ENCODE measurements at regions not wholly inside any gene's neighbourhood (a gene's known extent, or its start where the extent isn't known, plus 50 kb on each side); places are given as distances from the start of the nearest gene placed in this dataset.

DNA sequence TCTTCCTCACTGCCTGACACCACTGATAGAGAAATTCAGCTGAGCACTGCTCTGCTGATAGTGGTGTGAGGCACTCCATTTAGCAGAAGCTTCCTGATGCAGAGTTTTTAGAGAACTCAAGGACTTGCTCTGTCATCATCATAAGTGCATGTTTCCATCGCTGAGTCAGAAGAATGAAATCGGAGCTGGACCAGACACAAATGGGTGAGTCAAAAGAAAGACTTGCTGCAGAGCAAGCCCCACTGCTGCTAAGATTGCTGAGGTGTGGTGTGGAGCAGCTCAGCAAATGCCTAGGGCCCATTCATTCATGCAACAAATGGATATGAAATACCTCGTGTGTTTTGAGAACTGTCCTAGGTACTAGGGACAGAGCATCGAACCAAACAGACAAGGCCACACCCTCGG, 410.2 kb upstream of the SLC30A5 start:
- no peak for TF ChIP-seq EZH2 (IDR thresholded peaks at IDR 0.05; ENCODE audit: borderline replicate concordance, insufficient read depth, low read depth, low read length, poor library complexity, severe bottlenecking)
- TF ChIP-seq, protein P1, sequence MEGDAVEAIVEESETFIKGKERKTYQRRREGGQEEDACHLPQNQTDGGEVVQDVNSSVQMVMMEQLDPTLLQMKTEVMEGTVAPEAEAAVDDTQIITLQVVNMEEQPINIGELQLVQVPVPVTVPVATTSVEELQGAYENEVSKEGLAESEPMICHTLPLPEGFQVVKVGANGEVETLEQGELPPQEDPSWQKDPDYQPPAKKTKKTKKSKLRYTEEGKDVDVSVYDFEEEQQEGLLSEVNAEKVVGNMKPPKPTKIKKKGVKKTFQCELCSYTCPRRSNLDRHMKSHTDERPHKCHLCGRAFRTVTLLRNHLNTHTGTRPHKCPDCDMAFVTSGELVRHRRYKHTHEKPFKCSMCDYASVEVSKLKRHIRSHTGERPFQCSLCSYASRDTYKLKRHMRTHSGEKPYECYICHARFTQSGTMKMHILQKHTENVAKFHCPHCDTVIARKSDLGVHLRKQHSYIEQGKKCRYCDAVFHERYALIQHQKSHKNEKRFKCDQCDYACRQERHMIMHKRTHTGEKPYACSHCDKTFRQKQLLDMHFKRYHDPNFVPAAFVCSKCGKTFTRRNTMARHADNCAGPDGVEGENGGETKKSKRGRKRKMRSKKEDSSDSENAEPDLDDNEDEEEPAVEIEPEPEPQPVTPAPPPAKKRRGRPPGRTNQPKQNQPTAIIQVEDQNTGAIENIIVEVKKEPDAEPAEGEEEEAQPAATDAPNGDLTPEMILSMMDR (IDR thresholded peaks at IDR 0.05), result no peak
